Mucosa of gallbladder (tissue), 1 donor: ENCODE measurements at regions not wholly inside any gene's neighbourhood (a gene's known extent, or its start where the extent isn't known, plus 50 kb on each side); places are given as distances from the start of the nearest gene placed in this dataset.
"Not testable (repeated sequence)": the region's sequence is repeated elsewhere in the genome, so short reads cannot be mapped to it uniquely, and the experiment has no call there.

ENCODE experiments used
- DNase-seq: peaks from one replicate; pipeline ENCODE4 v3.0.0-alpha.2; 2020; ENCODE audit warnings: low spot score
- donor health status: DM: no; HTN: no; CAD: no.

GRCh38 chr4:147102596-147102995 is 156.9 kb upstream of the TTC29 start:
- DNase-seq, result no peak

- DNase-seq, result peak; percentile 14
Measured at GRCh38 chr4:147103403-147103946, 157.8 kb upstream of the TTC29 start.

GRCh38 chr4:147104768-147105167 is 159.1 kb upstream of the TTC29 start:
- DNase-seq, result no peak

- DNase-seq, result no peak
Measured at GRCh38 chr4:147108409-147108808, 162.7 kb upstream of the TTC29 start.

GRCh38 chr4:147109800-147110199 is 164.1 kb upstream of the TTC29 start:
- DNase-seq, result no peak

GRCh38 chr4:147110473-147111367 is 165.1 kb upstream of the TTC29 start:
- no peak for DNase-seq

- DNase-seq, result not testable (repeated sequence)
Measured at GRCh38 chr4:147112196-147112595, 166.5 kb upstream of the TTC29 start.

GRCh38 chr4:147117431-147117830 is 171.8 kb upstream of the TTC29 start:
- peak; percentile 20 for DNase-seq

GRCh38 chr4:147118528-147118927 is 172.9 kb upstream of the TTC29 start:
- peak; percentile 26 for DNase-seq

- DNase-seq, result no peak
Measured at GRCh38 chr4:147122685-147123084, 177.0 kb upstream of the TTC29 start.

- DNase-seq, result no peak
Measured at GRCh38 chr4:147123146-147123545, 177.5 kb upstream of the TTC29 start.

- no peak for DNase-seq
Measured at GRCh38 chr4:147128787-147129186, 183.1 kb upstream of the TTC29 start.

GRCh38 chr4:147129687-147130086 is 184.0 kb upstream of the TTC29 start:
- no peak for DNase-seq

GRCh38 chr4:147134536-147135210 is 189.0 kb upstream of the TTC29 start:
- DNase-seq, result no peak

- no peak for DNase-seq
Measured at GRCh38 chr4:147136310-147136709, 190.6 kb upstream of the TTC29 start.

GRCh38 chr4:147136751-147137150 is 191.1 kb upstream of the TTC29 start:
- DNase-seq, result no peak

GRCh38 chr4:147137280-147137679 is 191.6 kb upstream of the TTC29 start:
- no peak for DNase-seq

GRCh38 chr4:147138171-147138570 is 192.5 kb upstream of the TTC29 start:
- DNase-seq, result no peak

GRCh38 chr4:147139455-147140198 is 194.0 kb upstream of the TTC29 start:
- no peak for DNase-seq

GRCh38 chr4:147151763-147152162 is 206.1 kb upstream of the TTC29 start:
- DNase-seq, result no peak

GRCh38 chr4:147157860-147158701 is 212.4 kb upstream of the TTC29 start:
- no peak for DNase-seq
